Esophagus muscularis mucosa (tissue), 4 donors: ENCODE measurements at regions not wholly inside any gene's neighbourhood (a gene's known extent, or its start where the extent isn't known, plus 50 kb on each side); places are given as distances from the start of the nearest gene placed in this dataset.

Source experiments
- DNase-seq: peaks from one replicate; pipeline ENCODE4 v3.0.0-alpha.2; 2017; ENCODE audit errors: extremely low spot score
- H3K27ac ChIP-seq, 4 donors: fragments of 200-600 bp; sonication (generic); replicated peaks in 1 of 4; 1 replicate in 3 of 4; 2 replicates in 1 of 4; pipeline ENCODE4 v1.5.1; 2016 to 2019; ENCODE audit warnings: mild to moderate bottlenecking in 1 of 4
- H3K27me3 ChIP-seq, 4 donors: fragments of 200-600 bp; sonication (generic); one replicate each; pipeline versions ENCODE4 v1.5.1 to v1.6.0; 2016 to 2019
- H3K36me3 ChIP-seq, 4 donors: fragments of 200-600 bp; sonication (generic); one replicate each; pipeline ENCODE4 v1.5.1; 2016 to 2019
- H3K4me1 ChIP-seq, 4 donors: fragments of 200-600 bp; sonication (generic); one replicate each; pipeline ENCODE4 v1.5.1; 2016 to 2019
- H3K4me3 ChIP-seq, 4 donors: fragments of 200-600 bp; sonication (generic); 1 replicate in 2 of 4; 2 replicates in 2 of 4; pipeline ENCODE4 v1.5.1; 2016 to 2019; ENCODE audit warnings: mild to moderate bottlenecking in 4 of 4, moderate library complexity in 1 of 4
- H3K9me3 ChIP-seq, 4 donors: fragments of 200-600 bp; sonication (generic); 1 replicate in 3 of 4; 2 replicates in 1 of 4; pipeline ENCODE4 v1.5.1; 2016 to 2019
- CTCF ChIP-seq, 3 experiments: fragments of 200-600 bp in 2 of 3; fragments of 450-650 bp in 1 of 3; sonication (generic) in 2 of 3; IDR thresholded peaks; one replicate each; pipeline ENCODE4 v1.5.1; 2017 to 2019; ENCODE audit warnings: antibody characterized with exemption in 3 of 3, mild to moderate bottlenecking in 2 of 3, moderate library complexity in 1 of 3
- EP300 ChIP-seq: sonication (generic); formaldehyde crosslinking; IDR thresholded peaks from one replicate; pipeline ENCODE4 v1.6.1; 2017; ENCODE audit warnings: antibody characterized with exemption
- POLR2A ChIP-seq: fragments of 450-650 bp; IDR thresholded peaks from one replicate; pipeline ENCODE4 v1.6.1; 2017; ENCODE audit warnings: antibody characterized with exemption, moderate library complexity, mild to moderate bottlenecking, low read depth
- POLR2AphosphoS5 ChIP-seq, 2 donors: sonication (generic); formaldehyde crosslinking; IDR thresholded peaks; one replicate each; pipeline ENCODE4 v1.6.1; 2017; ENCODE audit warnings: antibody characterized with exemption in 2 of 2
- WGBS: methylation state at CpG from one replicate; pipeline ENCODE4 v1.1.5; 2018; 5-methylcytosine and 5-hydroxymethylcytosine counted together
- intact Hi-C: fragments of 100-400 bp; cut with DNase I; formaldehyde crosslinking; loops from one replicate; pipeline ENCODE4 v1.15.1; 2023

- Histone ChIP-seq H3K9me3 (no peaks in the 10 kb centered on the region), H3K36me3 (no peaks in the 10 kb centered on the region), H3K27me3 (peaks cover 0 to 5% (median 0%) of the 10 kb centered on the region in 4 donors), H3K4me3 (no peak overlapping the region), H3K27ac (no peak overlapping the region), H3K4me1 (peaks cover 6 to 19% (median 17%) of the 10 kb centered on the region in 4 donors)
- 100% methylated on average over 3 of the region's 3 CpGs for WGBS
- no peak for DNase-seq
- TF ChIP-seq EP300 (no peak), POLR2AphosphoS5 (IDR thresholded peaks at IDR 0.05) (no peak), POLR2A (no peak), CTCF (IDR thresholded peaks at IDR 0.05) (no peak)
- intact Hi-C loops = loop anchor here (10.0 kb wide), 1 partner anchor 257 kb away; no protein-coding TSS in a partner anchor
These were observed 50.4 kb upstream of the TRA2B start for GRCh38 chr3:185988080-185988815.
